ENCODE measurements at regions not wholly inside any gene's neighbourhood (a gene's known extent, or its start where the extent isn't known, plus 50 kb on each side); places are given as distances from the start of the nearest gene placed in this dataset.

- Histone ChIP-seq H3K27me3 (replicated peaks; ENCODE audit: control insufficient read depth, insufficient read depth, low read length) (no peaks in the 10 kb centered on the region; the same call in 1 of the 2 replicates), H3K36me3 (ENCODE audit: control insufficient read depth, insufficient read depth, low read length) (no peaks in the 10 kb centered on the region), H3K4me3 (replicated peaks; ENCODE audit: low read depth, low read length) (no peak overlapping the region)
- TF ChIP-seq, protein P1, sequence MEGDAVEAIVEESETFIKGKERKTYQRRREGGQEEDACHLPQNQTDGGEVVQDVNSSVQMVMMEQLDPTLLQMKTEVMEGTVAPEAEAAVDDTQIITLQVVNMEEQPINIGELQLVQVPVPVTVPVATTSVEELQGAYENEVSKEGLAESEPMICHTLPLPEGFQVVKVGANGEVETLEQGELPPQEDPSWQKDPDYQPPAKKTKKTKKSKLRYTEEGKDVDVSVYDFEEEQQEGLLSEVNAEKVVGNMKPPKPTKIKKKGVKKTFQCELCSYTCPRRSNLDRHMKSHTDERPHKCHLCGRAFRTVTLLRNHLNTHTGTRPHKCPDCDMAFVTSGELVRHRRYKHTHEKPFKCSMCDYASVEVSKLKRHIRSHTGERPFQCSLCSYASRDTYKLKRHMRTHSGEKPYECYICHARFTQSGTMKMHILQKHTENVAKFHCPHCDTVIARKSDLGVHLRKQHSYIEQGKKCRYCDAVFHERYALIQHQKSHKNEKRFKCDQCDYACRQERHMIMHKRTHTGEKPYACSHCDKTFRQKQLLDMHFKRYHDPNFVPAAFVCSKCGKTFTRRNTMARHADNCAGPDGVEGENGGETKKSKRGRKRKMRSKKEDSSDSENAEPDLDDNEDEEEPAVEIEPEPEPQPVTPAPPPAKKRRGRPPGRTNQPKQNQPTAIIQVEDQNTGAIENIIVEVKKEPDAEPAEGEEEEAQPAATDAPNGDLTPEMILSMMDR (IDR thresholded peaks at IDR 0.05; ENCODE audit: insufficient read depth, low read length, poor library complexity, severe bottlenecking): no peak
- no peak for DNase-seq (ENCODE audit: extremely low read depth, insufficient read length)
Observed at GRCh38 chr15:91752081-91752785, 101.3 kb upstream of the SLCO3A1 start.

- Histone ChIP-seq H3K27me3 (replicated peaks; ENCODE audit: control insufficient read depth, insufficient read depth, low read length) (no peaks in the 10 kb centered on the region; the same call in 1 of the 2 replicates), H3K36me3 (ENCODE audit: control insufficient read depth, insufficient read depth, low read length) (no peaks in the 10 kb centered on the region), H3K4me3 (replicated peaks; ENCODE audit: low read depth, low read length) (no peak overlapping the region)
- no peak for DNase-seq (ENCODE audit: extremely low read depth, insufficient read length)
- TF ChIP-seq, protein P1 (IDR thresholded peaks at IDR 0.05; ENCODE audit: insufficient read depth, low read length, poor library complexity, severe bottlenecking): no peak
Observed at GRCh38 chr15:91759560-91759959, 93.9 kb upstream of the SLCO3A1 start.

- Histone ChIP-seq H3K36me3 (ENCODE audit: control insufficient read depth, insufficient read depth, low read length) (no peaks in the 10 kb centered on the region), H3K27me3 (replicated peaks; ENCODE audit: control insufficient read depth, insufficient read depth, low read length) (no peaks in the 10 kb centered on the region; the same call in 1 of the 2 replicates), H3K4me3 (replicated peaks; ENCODE audit: low read depth, low read length) (no peak overlapping the region)
- DNase-seq (ENCODE audit: extremely low read depth, insufficient read length): no peak
- TF ChIP-seq, protein P1 (IDR thresholded peaks at IDR 0.05; ENCODE audit: insufficient read depth, low read length, poor library complexity, severe bottlenecking): no peak
Observed at GRCh38 chr15:91765660-91766059, 87.8 kb upstream of the SLCO3A1 start.

DNA sequence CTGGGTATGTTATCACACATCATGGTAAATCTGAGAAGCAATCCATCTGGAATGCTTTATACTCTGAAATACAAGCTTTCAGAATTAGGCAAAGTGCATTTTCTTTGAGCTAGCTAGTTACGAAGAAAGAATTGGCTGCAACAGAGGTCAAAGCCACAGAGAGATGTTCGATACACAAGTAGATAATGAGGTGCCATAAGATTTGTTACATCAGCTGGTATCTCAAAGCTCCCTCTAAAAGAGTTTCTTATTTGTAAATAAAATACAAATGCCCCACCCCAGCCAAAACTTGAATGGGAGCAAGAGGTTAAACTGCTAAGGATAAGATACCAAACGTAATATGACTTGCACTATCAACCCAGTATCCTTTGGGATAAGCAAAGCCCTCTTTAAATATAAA lies 84.0 kb upstream of the SLCO3A1 start:
- TF ChIP-seq, protein P1 (IDR thresholded peaks at IDR 0.05; ENCODE audit: insufficient read depth, low read length, poor library complexity, severe bottlenecking): no peak
- no peaks in the 10 kb centered on the region; the same call in 1 of the 2 replicates for H3K27me3 ChIP-seq (replicated peaks; ENCODE audit: control insufficient read depth, insufficient read depth, low read length)
- H3K36me3 ChIP-seq (ENCODE audit: control insufficient read depth, insufficient read depth, low read length): no peaks in the 10 kb centered on the region
- DNase-seq (ENCODE audit: extremely low read depth, insufficient read length): no peak
- H3K4me3 ChIP-seq (replicated peaks; ENCODE audit: low read depth, low read length): no peak overlapping the region

DNA sequence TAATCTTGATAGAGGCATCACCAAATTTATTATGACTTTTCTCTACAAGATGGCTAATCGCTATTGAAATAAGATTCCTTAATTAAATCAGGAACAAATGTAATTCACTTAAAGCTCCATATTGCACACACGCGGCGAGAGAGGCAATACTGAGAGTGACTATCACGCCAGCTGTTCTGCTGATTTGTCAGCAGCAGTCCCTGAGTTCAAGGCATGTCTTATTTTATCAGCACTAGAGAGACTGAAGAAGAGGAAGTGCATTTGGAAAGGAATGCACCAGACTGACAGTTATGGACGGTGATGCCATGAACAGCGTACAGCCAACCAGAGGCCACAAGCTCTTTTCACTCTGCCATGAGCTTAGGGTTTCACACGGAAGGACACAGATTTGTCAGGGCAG lies 83.6 kb upstream of the SLCO3A1 start:
- DNase-seq (ENCODE audit: extremely low read depth, insufficient read length): no peak
- H3K27me3 ChIP-seq (replicated peaks; ENCODE audit: control insufficient read depth, insufficient read depth, low read length): no peaks in the 10 kb centered on the region; the same call in 1 of the 2 replicates

More for the DNA sequence above, 83.6 kb upstream of the SLCO3A1 start:
- TF ChIP-seq, protein P1 (IDR thresholded peaks at IDR 0.05; ENCODE audit: insufficient read depth, low read length, poor library complexity, severe bottlenecking): no peak
- Histone ChIP-seq H3K4me3 (replicated peaks; ENCODE audit: low read depth, low read length) (no peak overlapping the region), H3K36me3 (ENCODE audit: control insufficient read depth, insufficient read depth, low read length) (no peaks in the 10 kb centered on the region)

All from GM06990 (cell line).